GM23338 (cell line): ENCODE measurements at regions not wholly inside any gene's neighbourhood (a gene's known extent, or its start where the extent isn't known, plus 50 kb on each side); places are given as distances from the start of the nearest gene placed in this dataset.

Source experiments
- CTCF ChIP-seq, 2 experiments: fragments of 200-600 bp in 1 of 2; sonication (generic) in 1 of 2; conservative IDR thresholded peaks; 2 replicates each; pipeline versions ENCODE4 v1.5.1 to v1.6.1; 2016 to 2017; ENCODE audit warnings: antibody characterized with exemption in 2 of 2, low read depth in 2 of 2, mild to moderate bottlenecking in 2 of 2, moderate library complexity in 1 of 2
- JUNB ChIP-seq: IDR thresholded peaks from one replicate; pipeline ENCODE4 v1.6.1; 2016; ENCODE audit warnings: antibody characterized with exemption; ENCODE audit not compliant: unreplicated experiment
- ZNF462 ChIP-seq: fragments of 250-450 bp; sonication (Bioruptor Pico); IDR thresholded peaks from 2 replicates; pipeline ENCODE4 v1.5.0; 2020; ENCODE audit warnings: mild to moderate bottlenecking, moderate library complexity

- TF ChIP-seq CTCF (conservative IDR thresholded peaks at IDR 0.05; ENCODE audit: low read depth in 2 of 2), result no peak
- no peak for TF ChIP-seq ZNF462 (CRISPR knock-in tag)
- TF ChIP-seq JUNB, result no peak
Measured at GRCh38 chr2:139354518-139354917, 574.3 kb upstream of the NXPH2 start.
